ENCODE measurements at regions not wholly inside any gene's neighbourhood (a gene's known extent, or its start where the extent isn't known, plus 50 kb on each side); places are given as distances from the start of the nearest gene placed in this dataset.
A peak's percentile ranks its signal among the peaks of the same experiment; 100 is the strongest.

DNA sequence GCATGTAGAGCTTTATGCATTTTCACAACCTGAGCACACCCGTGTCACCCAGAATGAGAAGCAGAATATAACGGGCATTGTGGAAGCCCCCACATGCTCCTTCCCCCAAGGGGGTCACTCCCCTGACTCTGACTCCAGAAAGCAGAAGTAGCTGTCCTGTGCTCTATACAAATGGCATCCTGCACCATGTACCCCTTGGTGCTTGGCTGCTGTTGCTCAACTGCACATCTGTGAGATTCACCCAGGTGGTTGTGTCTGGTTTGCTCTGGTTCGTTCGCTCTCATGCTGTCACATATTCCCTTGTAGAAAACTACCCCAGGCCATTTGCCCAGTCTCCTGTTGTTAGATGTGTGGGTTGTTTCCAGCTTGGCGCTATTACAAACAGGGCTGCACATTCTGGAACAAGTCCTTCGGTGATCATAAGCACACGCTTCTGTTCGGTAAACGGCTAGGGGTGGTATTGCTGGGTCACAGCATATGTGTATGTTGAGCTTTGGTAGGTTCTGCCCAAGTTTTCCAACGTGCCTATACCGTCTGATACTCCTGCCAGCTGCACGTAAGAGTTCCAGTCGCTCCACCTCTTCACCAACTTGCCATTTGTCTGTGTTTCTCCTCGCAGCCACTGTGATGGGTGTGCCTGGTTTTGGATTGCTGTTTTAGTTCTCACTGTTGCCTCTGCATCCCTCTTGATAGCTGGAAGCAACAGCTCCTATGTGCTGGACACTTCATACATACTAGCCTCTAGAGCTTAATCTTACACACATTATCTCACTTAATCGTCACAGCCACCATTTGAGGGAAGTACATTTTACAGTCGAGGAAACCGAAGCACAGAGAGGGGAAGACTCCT is 65.4 kb upstream of the SLC6A6 start:
- no peak for DNase-seq (ENCODE audit: low spot score)

GRCh38 chr3:14337828-14338227 is 64.6 kb upstream of the SLC6A6 start:
- no peak for DNase-seq (ENCODE audit: low spot score)

- DNase-seq (ENCODE audit: low spot score) = no peak
Observed at GRCh38 chr3:14338242-14338641, 64.2 kb upstream of the SLC6A6 start.

GRCh38 chr3:14338898-14339458 is 63.4 kb upstream of the SLC6A6 start:
- no peak for DNase-seq (ENCODE audit: low spot score)

GRCh38 chr3:14340960-14341708 is 61.3 kb upstream of the SLC6A6 start:
- no peak for DNase-seq (ENCODE audit: low spot score)

- DNase-seq (ENCODE audit: low spot score) = no peak
Observed at GRCh38 chr3:14343338-14344112, 58.9 kb upstream of the SLC6A6 start.

- no peak for DNase-seq (ENCODE audit: low spot score)
Observed at GRCh38 chr3:14344351-14344750, 58.1 kb upstream of the SLC6A6 start.

DNA sequence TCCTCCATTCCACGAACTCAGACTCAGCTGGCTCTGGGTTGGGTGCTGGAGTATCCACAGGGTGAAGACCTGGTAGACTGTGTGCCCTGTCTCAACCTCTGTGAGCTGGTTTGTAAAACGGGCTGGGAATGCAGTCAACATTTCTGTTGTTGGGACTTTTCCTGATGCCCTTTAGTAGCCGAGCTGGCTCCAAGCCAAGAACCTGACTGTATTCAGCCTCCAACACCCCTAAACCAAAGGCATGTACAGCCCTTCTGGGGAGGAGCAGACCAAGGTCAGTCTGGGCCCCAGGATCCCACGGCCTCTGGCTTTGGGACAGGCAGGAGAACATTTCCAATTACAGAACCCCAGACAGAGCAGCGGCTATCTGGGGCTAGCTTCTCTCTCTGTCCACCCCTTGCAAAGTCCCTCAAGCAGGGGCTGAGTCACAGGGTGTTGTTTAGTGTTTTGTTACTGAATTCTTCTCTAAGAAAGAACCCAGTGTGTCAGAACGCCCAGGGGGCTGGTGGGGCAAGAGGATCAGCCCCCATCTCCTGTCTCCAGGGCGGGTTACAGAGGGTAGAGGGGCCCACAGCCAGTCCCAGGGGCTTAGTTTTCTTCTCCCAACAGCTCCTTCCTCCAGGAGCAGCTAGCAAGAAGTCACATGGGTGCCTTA is 56.8 kb upstream of the SLC6A6 start:
- no peak for DNase-seq (ENCODE audit: low spot score)

- DNase-seq (ENCODE audit: low spot score) = no peak
Observed at GRCh38 chr3:14346191-14346590, 56.2 kb upstream of the SLC6A6 start.

- no peak for DNase-seq (ENCODE audit: low spot score)
Observed at GRCh38 chr3:14346642-14347041, 55.8 kb upstream of the SLC6A6 start.

GRCh38 chr3:14347110-14347509 is 55.3 kb upstream of the SLC6A6 start:
- DNase-seq (ENCODE audit: low spot score) = no peak

DNA sequence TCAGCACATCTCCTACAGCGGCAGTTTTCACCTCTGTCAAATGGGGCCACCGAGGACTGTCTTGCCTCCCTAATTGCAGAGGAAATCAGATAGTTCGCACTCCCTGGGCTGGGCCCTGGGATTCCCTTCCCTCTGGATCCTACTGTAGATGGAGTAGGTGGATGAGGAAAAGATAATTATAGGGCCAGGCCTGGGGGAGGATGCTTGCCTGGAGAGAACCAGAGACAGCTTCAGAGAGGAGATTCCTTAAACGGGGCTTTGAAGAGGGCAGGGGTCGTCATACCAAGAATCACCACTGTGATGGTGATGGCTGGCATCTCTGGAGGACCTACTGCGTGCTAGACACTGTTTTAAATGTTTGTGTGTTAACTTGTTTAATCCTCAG is 50.8 kb upstream of the SLC6A6 start:
- DNase-seq (ENCODE audit: low spot score) = no peak

- DNase-seq (ENCODE audit: low spot score) = peak; percentile 25
Observed at GRCh38 chr3:14352002-14352627, 50.3 kb upstream of the SLC6A6 start.

Data from hematopoietic multipotent progenitor cell treated with erythropoietin and hydrocortisone succinate and interleukin-3 and kit ligand, for 15 days (in vitro differentiated cells).